ENCODE measurements at regions not wholly inside any gene's neighbourhood (a gene's known extent, or its start where the extent isn't known, plus 50 kb on each side); places are given as distances from the start of the nearest gene placed in this dataset.

DNA sequence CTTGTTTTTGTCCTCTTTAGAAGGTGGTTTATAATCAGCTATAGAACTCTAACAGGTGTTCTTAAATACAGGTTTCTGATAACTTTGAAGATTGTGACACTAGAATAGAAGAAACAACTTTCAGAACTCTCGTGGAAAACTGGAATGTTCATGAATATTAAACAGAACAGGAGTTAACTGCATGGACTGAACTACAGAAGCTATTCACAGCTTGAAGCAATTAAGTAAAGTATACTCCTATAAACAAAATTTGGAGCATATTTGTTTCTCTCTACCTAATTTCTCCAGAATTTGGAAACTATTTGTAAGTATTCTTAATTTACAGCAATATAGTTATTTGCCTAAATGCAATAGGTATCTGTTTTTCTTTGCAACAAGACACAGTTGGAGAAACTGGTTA is 824.8 kb downstream of the ADGRL2 start:
- Histone ChIP-seq H3K27me3 (ENCODE audit: control insufficient read depth, insufficient read depth, low read length) (no peaks in the 10 kb centered on the region), H3K27ac (ENCODE audit: low read length) (no peak overlapping the region), H3K4me3 (ENCODE audit: low read length) (no peak overlapping the region), H3K9me3 (ENCODE audit: control insufficient read depth, low read depth, low read length) (peaks cover 4% of the 10 kb centered on the region), H3K4me1 (ENCODE audit: control insufficient read depth, insufficient read depth, low read length) (no peaks in the 10 kb centered on the region), H3K36me3 (ENCODE audit: control insufficient read depth, insufficient read depth, low read length) (no peaks in the 10 kb centered on the region)
- 100% methylated on average over 1 of the region's 1 CpG for WGBS (ENCODE audit: insufficient coverage, low lambda C conversion rate)
- no peak for DNase-seq

DNA sequence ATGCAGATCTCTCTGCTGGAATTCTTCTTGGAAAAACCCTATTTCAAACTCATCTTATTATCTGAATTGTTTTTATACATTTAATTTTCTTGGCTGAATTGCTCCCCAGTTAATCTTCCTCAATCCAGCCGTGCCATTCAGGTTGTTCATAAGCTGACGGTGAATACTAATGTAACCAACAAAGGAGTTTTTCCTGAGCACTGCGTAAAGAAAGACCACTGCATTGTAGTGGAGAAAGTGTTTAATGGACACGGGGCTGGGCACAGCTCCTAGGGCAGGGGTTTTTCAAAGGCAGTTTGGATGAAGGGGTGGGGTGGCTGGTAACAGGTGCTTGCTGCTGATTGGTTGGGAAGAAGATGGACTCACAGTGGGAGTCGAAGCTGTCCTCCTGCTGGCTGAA is 820.3 kb downstream of the ADGRL2 start:
- DNase-seq: no peak
- Histone ChIP-seq H3K9me3 (ENCODE audit: control insufficient read depth, low read depth, low read length) (peaks cover 4% of the 10 kb centered on the region), H3K36me3 (ENCODE audit: control insufficient read depth, insufficient read depth, low read length) (no peaks in the 10 kb centered on the region), H3K27ac (ENCODE audit: low read length) (no peak overlapping the region), H3K4me1 (ENCODE audit: control insufficient read depth, insufficient read depth, low read length) (no peaks in the 10 kb centered on the region), H3K4me3 (ENCODE audit: low read length) (no peak overlapping the region), H3K27me3 (ENCODE audit: control insufficient read depth, insufficient read depth, low read length) (no peaks in the 10 kb centered on the region)
- WGBS (ENCODE audit: insufficient coverage, low lambda C conversion rate): no CpG with 5 or more reads among the region's 5 CpGs

DNA sequence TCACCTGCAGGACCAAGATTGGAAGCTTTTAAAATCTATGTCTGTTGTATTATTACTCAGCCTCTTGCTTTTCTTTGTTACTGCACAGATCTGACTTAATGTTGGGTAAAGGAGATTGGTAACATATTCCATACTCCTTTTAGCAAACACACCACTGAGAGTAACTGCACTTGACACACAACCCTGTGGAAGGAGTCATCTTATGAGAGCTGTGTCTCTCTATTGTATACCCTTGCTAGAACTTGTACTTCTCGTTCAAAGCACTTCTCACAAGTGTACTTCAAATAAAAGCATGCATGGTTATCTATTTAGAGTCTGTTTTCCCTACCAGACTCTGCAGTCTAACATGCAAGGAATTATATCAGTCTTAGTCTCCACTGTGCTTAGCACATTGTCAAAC is 813.4 kb downstream of the ADGRL2 start:
- Histone ChIP-seq H3K36me3 (ENCODE audit: control insufficient read depth, insufficient read depth, low read length) (no peaks in the 10 kb centered on the region), H3K27me3 (ENCODE audit: control insufficient read depth, insufficient read depth, low read length) (no peaks in the 10 kb centered on the region), H3K4me3 (ENCODE audit: low read length) (no peak overlapping the region), H3K4me1 (ENCODE audit: control insufficient read depth, insufficient read depth, low read length) (no peaks in the 10 kb centered on the region), H3K27ac (ENCODE audit: low read length) (no peak overlapping the region), H3K9me3 (ENCODE audit: control insufficient read depth, low read depth, low read length) (no peaks in the 10 kb centered on the region)
- 86% methylated on average over 1 of the region's 1 CpG for WGBS (ENCODE audit: insufficient coverage, low lambda C conversion rate)
- DNase-seq: no peak

DNA sequence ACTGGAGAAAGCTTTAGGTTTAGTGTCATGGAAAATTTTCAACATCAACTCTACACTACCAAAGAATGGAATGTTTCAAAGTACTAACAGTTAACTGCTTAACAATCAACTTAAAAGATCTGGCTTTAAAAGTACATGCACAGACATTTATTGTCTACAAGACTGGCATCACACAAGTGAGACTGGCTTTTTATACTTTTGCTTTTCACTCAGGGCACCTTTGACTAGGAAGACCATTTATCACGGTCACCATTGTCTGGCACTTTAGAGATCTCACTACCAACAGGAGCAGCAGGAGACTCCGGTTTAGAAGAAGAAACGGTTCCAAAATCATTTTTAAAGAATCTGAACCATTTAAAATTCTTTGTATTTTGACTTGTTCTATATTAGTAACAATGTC is 812.3 kb downstream of the ADGRL2 start:
- H3K4me3 ChIP-seq (ENCODE audit: low read length): no peak overlapping the region
- no peaks in the 10 kb centered on the region for H3K4me1 ChIP-seq (ENCODE audit: control insufficient read depth, insufficient read depth, low read length)
- no peak for DNase-seq
- 68% methylated on average over 3 of the region's 3 CpGs for WGBS (ENCODE audit: insufficient coverage, low lambda C conversion rate)
- no peaks in the 10 kb centered on the region for H3K9me3 ChIP-seq (ENCODE audit: control insufficient read depth, low read depth, low read length)
- no peaks in the 10 kb centered on the region for H3K36me3 ChIP-seq (ENCODE audit: control insufficient read depth, insufficient read depth, low read length)
- H3K27me3 ChIP-seq (ENCODE audit: control insufficient read depth, insufficient read depth, low read length): no peaks in the 10 kb centered on the region
- no peak overlapping the region for H3K27ac ChIP-seq (ENCODE audit: low read length)

DNA sequence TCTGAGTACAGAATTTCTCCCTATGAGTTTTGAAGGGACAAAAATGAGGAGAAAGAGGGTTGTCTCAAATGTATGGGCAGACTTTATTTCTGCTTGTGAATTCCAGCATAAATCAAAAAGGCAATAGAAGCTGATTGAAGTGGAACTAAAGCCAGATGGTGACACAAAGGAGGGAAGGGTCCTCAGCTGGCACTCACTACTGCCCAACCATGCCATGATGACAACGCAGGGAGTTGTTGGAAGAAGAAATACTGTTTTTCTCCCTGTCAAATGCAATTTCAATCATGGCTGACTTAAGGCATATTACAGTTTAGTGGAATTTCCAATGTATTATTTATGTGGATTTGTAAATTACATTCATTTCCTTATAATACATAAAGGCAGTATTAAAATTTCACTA is 805.8 kb downstream of the ADGRL2 start:
- Histone ChIP-seq H3K27ac (ENCODE audit: low read length) (no peak overlapping the region), H3K27me3 (ENCODE audit: control insufficient read depth, insufficient read depth, low read length) (no peaks in the 10 kb centered on the region), H3K4me1 (ENCODE audit: control insufficient read depth, insufficient read depth, low read length) (no peaks in the 10 kb centered on the region), H3K36me3 (ENCODE audit: control insufficient read depth, insufficient read depth, low read length) (no peaks in the 10 kb centered on the region), H3K4me3 (ENCODE audit: low read length) (no peak overlapping the region), H3K9me3 (ENCODE audit: control insufficient read depth, low read depth, low read length) (no peaks in the 10 kb centered on the region)
- WGBS (ENCODE audit: insufficient coverage, low lambda C conversion rate): no CpG with 5 or more reads among the region's 1 CpG
- DNase-seq: no peak

DNA sequence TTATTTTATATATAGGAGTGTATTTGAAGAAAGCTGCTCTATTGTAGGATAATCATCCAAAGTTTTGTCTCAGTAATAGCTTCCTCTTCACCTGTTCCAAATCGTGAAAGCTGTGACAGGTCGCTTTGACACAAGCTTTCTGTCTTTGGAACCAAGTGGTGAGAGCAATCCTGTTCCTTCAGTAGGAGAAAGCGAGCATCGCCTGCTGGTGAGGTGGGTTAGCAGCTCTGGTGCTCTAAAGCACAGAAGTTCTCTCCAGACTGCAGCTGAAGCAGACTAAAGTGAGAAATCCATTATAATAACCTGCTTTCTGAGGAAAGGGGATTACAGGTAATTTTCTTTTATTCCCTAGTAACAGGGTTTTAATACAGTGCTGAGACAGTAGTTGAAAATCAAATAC is 803.8 kb downstream of the ADGRL2 start:
- H3K4me3 ChIP-seq (ENCODE audit: low read length): no peak overlapping the region
- no peaks in the 10 kb centered on the region for H3K36me3 ChIP-seq (ENCODE audit: control insufficient read depth, insufficient read depth, low read length)
- 50% methylated on average over 1 of the region's 4 CpGs for whole genome bisulfite sequencing (ENCODE audit: insufficient coverage, low lambda C conversion rate)
- H3K27ac ChIP-seq (ENCODE audit: low read length): no peak overlapping the region
- no peaks in the 10 kb centered on the region for H3K9me3 ChIP-seq (ENCODE audit: control insufficient read depth, low read depth, low read length)
- H3K27me3 ChIP-seq (ENCODE audit: control insufficient read depth, insufficient read depth, low read length): no peaks in the 10 kb centered on the region
- H3K4me1 ChIP-seq (ENCODE audit: control insufficient read depth, insufficient read depth, low read length): no peaks in the 10 kb centered on the region
- no peak for DNase-seq

DNA sequence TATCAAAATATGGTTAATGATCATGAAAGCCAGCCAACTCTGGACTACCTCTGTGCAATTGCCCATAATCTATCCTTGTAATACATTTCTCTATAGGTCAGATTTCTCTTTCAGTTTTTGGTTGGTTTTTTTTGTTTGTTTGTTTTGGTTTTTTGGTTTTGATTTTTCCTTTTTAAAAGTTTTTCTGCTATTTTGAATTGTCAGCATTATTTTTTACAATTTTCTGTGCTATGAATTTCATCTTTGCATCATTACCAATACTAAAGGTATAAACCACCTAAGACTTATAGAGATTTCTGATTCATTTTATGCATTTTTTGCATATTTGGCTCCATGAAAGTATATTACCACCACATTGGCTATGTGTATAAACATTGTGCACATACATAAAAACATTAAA is 799.6 kb downstream of the ADGRL2 start:
- DNase-seq: no peak
- Histone ChIP-seq H3K4me1 (ENCODE audit: control insufficient read depth, insufficient read depth, low read length) (no peaks in the 10 kb centered on the region), H3K27me3 (ENCODE audit: control insufficient read depth, insufficient read depth, low read length) (no peaks in the 10 kb centered on the region), H3K36me3 (ENCODE audit: control insufficient read depth, insufficient read depth, low read length) (no peaks in the 10 kb centered on the region), H3K4me3 (ENCODE audit: low read length) (no peak overlapping the region), H3K27ac (ENCODE audit: low read length) (no peak overlapping the region), H3K9me3 (ENCODE audit: control insufficient read depth, low read depth, low read length) (no peaks in the 10 kb centered on the region)

DNA sequence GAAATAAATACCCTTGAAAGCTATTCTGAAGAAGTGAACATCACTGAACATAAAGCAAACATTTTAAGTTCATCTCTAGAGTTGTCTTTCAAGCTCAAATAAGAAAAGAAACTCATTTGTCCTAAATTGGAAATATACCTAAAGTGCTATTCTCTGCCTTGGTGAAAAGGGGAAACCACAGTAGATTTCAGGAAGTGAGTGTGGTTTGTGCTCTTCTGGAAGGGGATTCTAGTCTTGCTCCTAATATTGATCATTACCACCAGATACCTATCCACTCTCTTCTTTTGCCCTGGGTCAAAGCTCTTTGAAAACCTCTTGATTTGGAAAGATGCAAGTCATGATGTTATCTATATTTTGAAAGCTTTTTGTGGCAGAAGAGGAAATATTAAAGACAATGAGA is 798.1 kb downstream of the ADGRL2 start:
- Histone ChIP-seq H3K27me3 (ENCODE audit: control insufficient read depth, insufficient read depth, low read length) (no peaks in the 10 kb centered on the region), H3K27ac (ENCODE audit: low read length) (no peak overlapping the region), H3K4me1 (ENCODE audit: control insufficient read depth, insufficient read depth, low read length) (no peaks in the 10 kb centered on the region), H3K4me3 (ENCODE audit: low read length) (no peak overlapping the region), H3K36me3 (ENCODE audit: control insufficient read depth, insufficient read depth, low read length) (no peaks in the 10 kb centered on the region), H3K9me3 (ENCODE audit: control insufficient read depth, low read depth, low read length) (no peaks in the 10 kb centered on the region)
- DNase-seq: no peak

DNA sequence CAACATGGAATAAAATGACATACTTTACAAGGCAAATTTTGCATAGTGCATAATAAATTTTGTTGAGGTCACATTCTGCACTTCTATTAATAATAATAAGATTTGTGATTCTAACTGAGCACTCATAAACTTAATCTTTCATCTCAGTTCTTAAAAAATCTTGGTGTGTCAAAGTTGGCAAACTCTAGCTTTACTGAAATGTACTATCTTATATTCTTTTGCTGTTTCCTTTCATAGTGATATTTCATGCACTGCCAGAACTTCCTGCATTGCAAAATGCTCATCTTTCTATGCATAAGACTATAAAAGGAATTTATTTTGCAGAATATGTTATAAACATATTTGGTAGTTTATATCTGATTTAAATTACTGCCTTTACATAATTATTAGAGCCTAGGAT is 797.6 kb downstream of the ADGRL2 start:
- no peak for DNase-seq
- no peak overlapping the region for H3K27ac ChIP-seq (ENCODE audit: low read length)
- no peaks in the 10 kb centered on the region for H3K9me3 ChIP-seq (ENCODE audit: control insufficient read depth, low read depth, low read length)
- H3K4me3 ChIP-seq (ENCODE audit: low read length): no peak overlapping the region
- H3K36me3 ChIP-seq (ENCODE audit: control insufficient read depth, insufficient read depth, low read length): no peaks in the 10 kb centered on the region
- no peaks in the 10 kb centered on the region for H3K4me1 ChIP-seq (ENCODE audit: control insufficient read depth, insufficient read depth, low read length)
- no peaks in the 10 kb centered on the region for H3K27me3 ChIP-seq (ENCODE audit: control insufficient read depth, insufficient read depth, low read length)

DNA sequence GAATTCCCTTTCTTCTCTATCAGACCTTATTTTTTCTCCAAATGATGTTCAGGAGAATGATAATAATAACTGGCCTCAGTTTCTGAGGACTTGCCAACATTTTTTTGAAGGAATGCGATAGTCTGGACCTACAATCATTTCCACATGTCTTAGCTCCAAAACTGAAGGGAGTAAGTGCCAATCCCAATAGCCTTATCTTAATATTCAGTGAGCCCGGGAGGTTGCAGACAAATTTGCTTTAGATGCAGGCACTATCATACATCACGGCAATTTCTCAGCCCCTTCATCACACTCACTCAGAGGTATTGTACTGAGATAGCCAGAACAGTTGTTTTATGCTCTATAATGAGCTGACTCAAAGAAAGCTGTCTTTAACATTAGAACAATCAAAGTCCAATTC is 796.9 kb downstream of the ADGRL2 start:
- Histone ChIP-seq H3K36me3 (ENCODE audit: control insufficient read depth, insufficient read depth, low read length) (no peaks in the 10 kb centered on the region), H3K9me3 (ENCODE audit: control insufficient read depth, low read depth, low read length) (no peaks in the 10 kb centered on the region), H3K4me1 (ENCODE audit: control insufficient read depth, insufficient read depth, low read length) (no peaks in the 10 kb centered on the region), H3K4me3 (ENCODE audit: low read length) (no peak overlapping the region), H3K27me3 (ENCODE audit: control insufficient read depth, insufficient read depth, low read length) (no peaks in the 10 kb centered on the region), H3K27ac (ENCODE audit: low read length) (no peak overlapping the region)
- WGBS (ENCODE audit: insufficient coverage, low lambda C conversion rate): no CpG with 5 or more reads among the region's 3 CpGs
- no peak for DNase-seq

DNA sequence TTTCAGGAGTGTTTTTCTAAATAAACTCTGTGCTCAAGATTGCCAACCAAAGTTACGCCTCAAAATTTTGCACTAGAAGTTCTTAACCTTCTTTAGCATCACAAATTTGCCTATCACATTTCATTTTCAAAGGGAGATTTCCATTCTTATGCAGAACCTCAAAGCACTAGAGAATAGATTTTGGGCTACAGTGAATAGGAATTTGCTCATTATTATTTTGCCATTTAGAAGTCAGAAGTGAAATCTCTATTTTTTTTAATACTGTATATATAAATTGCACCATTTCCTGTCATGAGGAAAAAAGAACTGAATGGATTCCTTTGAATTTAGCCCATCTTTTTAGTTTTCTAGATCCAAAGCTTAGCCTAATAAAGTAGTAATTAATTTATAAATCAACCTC is 796.4 kb downstream of the ADGRL2 start:
- no peaks in the 10 kb centered on the region for H3K36me3 ChIP-seq (ENCODE audit: control insufficient read depth, insufficient read depth, low read length)
- no peaks in the 10 kb centered on the region for H3K4me1 ChIP-seq (ENCODE audit: control insufficient read depth, insufficient read depth, low read length)
- no peak overlapping the region for H3K27ac ChIP-seq (ENCODE audit: low read length)
- 100% methylated on average over 1 of the region's 1 CpG for WGBS (ENCODE audit: insufficient coverage, low lambda C conversion rate)
- H3K4me3 ChIP-seq (ENCODE audit: low read length): no peak overlapping the region
- no peaks in the 10 kb centered on the region for H3K27me3 ChIP-seq (ENCODE audit: control insufficient read depth, insufficient read depth, low read length)
- DNase-seq: no peak
- no peaks in the 10 kb centered on the region for H3K9me3 ChIP-seq (ENCODE audit: control insufficient read depth, low read depth, low read length)

DNA sequence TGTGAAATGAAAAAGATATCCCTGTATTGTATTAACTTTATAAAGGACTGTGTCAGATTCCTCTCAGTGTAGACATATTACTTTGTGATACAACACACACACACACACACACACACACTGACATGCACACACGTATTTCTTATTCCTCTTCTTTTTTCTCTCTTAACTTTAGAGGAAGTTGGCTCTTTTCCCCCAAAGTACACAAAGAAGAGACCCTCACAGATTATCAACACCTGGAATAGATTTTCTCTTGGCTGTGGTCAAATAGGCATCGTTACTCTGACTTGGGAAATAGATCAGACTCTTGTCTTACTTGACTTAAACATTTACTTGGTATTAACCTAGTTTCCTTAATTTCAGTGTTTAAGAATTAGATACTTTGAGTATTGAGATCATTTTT is 792.8 kb downstream of the ADGRL2 start:
- WGBS (ENCODE audit: insufficient coverage, low lambda C conversion rate): 100% methylated on average over 1 of the region's 2 CpGs
- DNase-seq: no peak
- Histone ChIP-seq H3K27ac (ENCODE audit: low read length) (no peak overlapping the region), H3K27me3 (ENCODE audit: control insufficient read depth, insufficient read depth, low read length) (no peaks in the 10 kb centered on the region), H3K9me3 (ENCODE audit: control insufficient read depth, low read depth, low read length) (no peaks in the 10 kb centered on the region), H3K36me3 (ENCODE audit: control insufficient read depth, insufficient read depth, low read length) (no peaks in the 10 kb centered on the region), H3K4me3 (ENCODE audit: low read length) (no peak overlapping the region), H3K4me1 (ENCODE audit: control insufficient read depth, insufficient read depth, low read length) (no peaks in the 10 kb centered on the region)
